GM12873 (cell line): ENCODE measurements at regions not wholly inside any gene's neighbourhood (a gene's known extent, or its start where the extent isn't known, plus 50 kb on each side); places are given as distances from the start of the nearest gene placed in this dataset.

Experiments
- CTCF ChIP-seq: IDR thresholded peaks from 2 replicates; pipeline ENCODE4 v1.5.1; 2012; ENCODE audit warnings: low read depth, mild to moderate bottlenecking, moderate library complexity, low read length, control low read depth; ENCODE audit not compliant: insufficient read depth; ENCODE audit errors: missing control alignments

- no peak for TF ChIP-seq CTCF
Observed at GRCh38 chr20:19815553-19815991, 57.5 kb downstream of the RIN2 start.

GRCh38 chr20:19816386-19816785 lies 58.3 kb downstream of the RIN2 start:
- no peak for TF ChIP-seq CTCF

GRCh38 chr20:19817017-19817416 lies 59.0 kb downstream of the RIN2 start:
- no peak for TF ChIP-seq CTCF

- TF ChIP-seq CTCF = no peak
Observed at GRCh38 chr20:19819149-19819548, 61.1 kb downstream of the RIN2 start.

- TF ChIP-seq CTCF = no peak
Observed at GRCh38 chr20:19820555-19821211, 62.6 kb downstream of the RIN2 start.

GRCh38 chr20:19821606-19822005 lies 63.5 kb downstream of the RIN2 start:
- no peak for TF ChIP-seq CTCF

GRCh38 chr20:19823216-19823615 lies 65.2 kb downstream of the RIN2 start:
- no peak for TF ChIP-seq CTCF
